ENCODE measurements at regions not wholly inside any gene's neighbourhood (a gene's known extent, or its start where the extent isn't known, plus 50 kb on each side); places are given as distances from the start of the nearest gene placed in this dataset.

- 52% methylated on average over 12 of the region's 12 CpGs for WGBS
- no peak overlapping the region for H3K27ac ChIP-seq (ENCODE audit: low read depth, low read length)
- H3K4me1 ChIP-seq (ENCODE audit: insufficient read depth, low read length): peaks cover 34% of the 10 kb centered on the region
- H3K9me3 ChIP-seq (ENCODE audit: insufficient read depth, low read depth, low read length): no peaks in the 10 kb centered on the region; the same call in 1 of the 2 replicates
- H3K36me3 ChIP-seq (ENCODE audit: insufficient read depth, low read length): no peaks in the 10 kb centered on the region
- H3K9ac ChIP-seq (ENCODE audit: low read depth, low read length): no peak overlapping the region
- H3K27me3 ChIP-seq (ENCODE audit: insufficient read depth, low read length): peaks cover 31% of the 10 kb centered on the region
- no peak overlapping the region for H3K4me3 ChIP-seq (ENCODE audit: low read length)
Measured at GRCh38 chr6:167676666-167677421, 149.9 kb upstream of the AFDN start.

- Histone ChIP-seq H3K9me3 (ENCODE audit: insufficient read depth, low read depth, low read length) (no peaks in the 10 kb centered on the region; the same call in 1 of the 2 replicates), H3K9ac (ENCODE audit: low read depth, low read length) (no peak overlapping the region), H3K4me1 (ENCODE audit: insufficient read depth, low read length) (peaks cover 34% of the 10 kb centered on the region), H3K36me3 (ENCODE audit: insufficient read depth, low read length) (no peaks in the 10 kb centered on the region), H3K27ac (ENCODE audit: low read depth, low read length) (no peak overlapping the region), H3K4me3 (ENCODE audit: low read length) (0 out of 2 replicates have a peak overlapping the region, but pooled peaks have one; percentile 60), H3K27me3 (ENCODE audit: insufficient read depth, low read length) (peaks cover 31% of the 10 kb centered on the region)
- WGBS: 65% methylated on average over 9 of the region's 9 CpGs
Measured at GRCh38 chr6:167677422-167677789, 149.3 kb upstream of the AFDN start.

- H3K9me3 ChIP-seq (ENCODE audit: insufficient read depth, low read depth, low read length): no peaks in the 10 kb centered on the region
- H3K27ac ChIP-seq (ENCODE audit: low read depth, low read length): peak overlapping the region; percentile 62; the same call in 1 of the 2 replicates
- peaks cover 31% of the 10 kb centered on the region for H3K27me3 ChIP-seq (ENCODE audit: insufficient read depth, low read length)
- peaks cover 34% of the 10 kb centered on the region for H3K4me1 ChIP-seq (ENCODE audit: insufficient read depth, low read length)
- WGBS: under 1% methylated on average over 62 of the region's 62 CpGs
- H3K9ac ChIP-seq (ENCODE audit: low read depth, low read length): peak overlapping the region; percentile 62
- peak overlapping the region; percentile 60 for H3K4me3 ChIP-seq (ENCODE audit: low read length)
- no peaks in the 10 kb centered on the region for H3K36me3 ChIP-seq (ENCODE audit: insufficient read depth, low read length)
Measured at GRCh38 chr6:167678102-167679101, 148.3 kb upstream of the AFDN start.

- H3K9ac ChIP-seq (ENCODE audit: low read depth, low read length): peak overlapping the region; percentile 32; the same call in 1 of the 2 replicates
- peak overlapping the region; percentile 60 for H3K4me3 ChIP-seq (ENCODE audit: low read length)
Measured at GRCh38 chr6:167679122-167679736, 147.5 kb upstream of the AFDN start.

GRCh38 chr6:167679790-167680604 is 146.7 kb upstream of the AFDN start:
- Histone ChIP-seq H3K36me3 (ENCODE audit: insufficient read depth, low read length) (no peaks in the 10 kb centered on the region), H3K9ac (ENCODE audit: low read depth, low read length) (no peak overlapping the region), H3K27ac (ENCODE audit: low read depth, low read length) (no peak overlapping the region), H3K4me3 (ENCODE audit: low read length) (no peak overlapping the region), H3K27me3 (ENCODE audit: insufficient read depth, low read length) (peaks cover 31% of the 10 kb centered on the region), H3K4me1 (ENCODE audit: insufficient read depth, low read length) (peaks cover 34% of the 10 kb centered on the region), H3K9me3 (ENCODE audit: insufficient read depth, low read depth, low read length) (no peaks in the 10 kb centered on the region)
- 87% methylated on average over 15 of the region's 15 CpGs for WGBS

More at GRCh38 chr6:167679122-167679736, 147.5 kb upstream of the AFDN start:
- Histone ChIP-seq H3K9me3 (ENCODE audit: insufficient read depth, low read depth, low read length) (no peaks in the 10 kb centered on the region), H3K27ac (ENCODE audit: low read depth, low read length) (no peak overlapping the region; the same call in 1 of the 2 replicates), H3K4me1 (ENCODE audit: insufficient read depth, low read length) (peaks cover 34% of the 10 kb centered on the region), H3K36me3 (ENCODE audit: insufficient read depth, low read length) (no peaks in the 10 kb centered on the region), H3K27me3 (ENCODE audit: insufficient read depth, low read length) (peaks cover 31% of the 10 kb centered on the region)
- 20% methylated on average over 9 of the region's 12 CpGs for WGBS

GRCh38 chr6:167680605-167681149 is 146.0 kb upstream of the AFDN start:
- H3K9me3 ChIP-seq (ENCODE audit: insufficient read depth, low read depth, low read length): no peaks in the 10 kb centered on the region
- H3K4me3 ChIP-seq (ENCODE audit: low read length): no peak overlapping the region
- no peaks in the 10 kb centered on the region for H3K36me3 ChIP-seq (ENCODE audit: insufficient read depth, low read length)
- H3K4me1 ChIP-seq (ENCODE audit: insufficient read depth, low read length): peaks cover 34% of the 10 kb centered on the region
- H3K27me3 ChIP-seq (ENCODE audit: insufficient read depth, low read length): peaks cover 31% of the 10 kb centered on the region
- 92% methylated on average over 15 of the region's 15 CpGs for WGBS
- H3K9ac ChIP-seq (ENCODE audit: low read depth, low read length): no peak overlapping the region
- H3K27ac ChIP-seq (ENCODE audit: low read depth, low read length): no peak overlapping the region

- no peaks in the 10 kb centered on the region for H3K36me3 ChIP-seq (ENCODE audit: insufficient read depth, low read length)
- H3K27me3 ChIP-seq (ENCODE audit: insufficient read depth, low read length): peaks cover 28% of the 10 kb centered on the region
- no peak overlapping the region for H3K9ac ChIP-seq (ENCODE audit: low read depth, low read length)
- no peaks in the 10 kb centered on the region for H3K9me3 ChIP-seq (ENCODE audit: insufficient read depth, low read depth, low read length)
- no peak overlapping the region for H3K27ac ChIP-seq (ENCODE audit: low read depth, low read length)
- H3K4me3 ChIP-seq (ENCODE audit: low read length): no peak overlapping the region
- H3K4me1 ChIP-seq (ENCODE audit: insufficient read depth, low read length): peaks cover 24% of the 10 kb centered on the region
- 83% methylated on average over 11 of the region's 11 CpGs for WGBS
Measured at GRCh38 chr6:167682125-167682524, 144.6 kb upstream of the AFDN start.

GRCh38 chr6:167682546-167683027 is 144.1 kb upstream of the AFDN start:
- Histone ChIP-seq H3K4me1 (ENCODE audit: insufficient read depth, low read length) (peaks cover 19% of the 10 kb centered on the region), H3K9me3 (ENCODE audit: insufficient read depth, low read depth, low read length) (no peaks in the 10 kb centered on the region), H3K27ac (ENCODE audit: low read depth, low read length) (no peak overlapping the region), H3K36me3 (ENCODE audit: insufficient read depth, low read length) (no peaks in the 10 kb centered on the region), H3K9ac (ENCODE audit: low read depth, low read length) (no peak overlapping the region), H3K4me3 (ENCODE audit: low read length) (no peak overlapping the region), H3K27me3 (ENCODE audit: insufficient read depth, low read length) (peaks cover 26% of the 10 kb centered on the region)
- 93% methylated on average over 4 of the region's 5 CpGs for WGBS

- Histone ChIP-seq H3K4me3 (ENCODE audit: low read length) (no peak overlapping the region), H3K4me1 (ENCODE audit: insufficient read depth, low read length) (peaks cover 13% of the 10 kb centered on the region)
Measured at GRCh38 chr6:167683028-167683862, 143.5 kb upstream of the AFDN start.

More at GRCh38 chr6:167683028-167683862, 143.5 kb upstream of the AFDN start:
- no peak overlapping the region for H3K9ac ChIP-seq (ENCODE audit: low read depth, low read length)
- H3K27ac ChIP-seq (ENCODE audit: low read depth, low read length): no peak overlapping the region
- H3K9me3 ChIP-seq (ENCODE audit: insufficient read depth, low read depth, low read length): no peaks in the 10 kb centered on the region
- H3K27me3 ChIP-seq (ENCODE audit: insufficient read depth, low read length): peaks cover 20% of the 10 kb centered on the region
- 90% methylated on average over 19 of the region's 19 CpGs for WGBS
- H3K36me3 ChIP-seq (ENCODE audit: insufficient read depth, low read length): no peaks in the 10 kb centered on the region

Measured in HUES64 (cell line).